ENCODE measurements at regions not wholly inside any gene's neighbourhood (a gene's known extent, or its start where the extent isn't known, plus 50 kb on each side); places are given as distances from the start of the nearest gene placed in this dataset.
A peak's percentile ranks its signal among the peaks of the same experiment; 100 is the strongest.

DNA sequence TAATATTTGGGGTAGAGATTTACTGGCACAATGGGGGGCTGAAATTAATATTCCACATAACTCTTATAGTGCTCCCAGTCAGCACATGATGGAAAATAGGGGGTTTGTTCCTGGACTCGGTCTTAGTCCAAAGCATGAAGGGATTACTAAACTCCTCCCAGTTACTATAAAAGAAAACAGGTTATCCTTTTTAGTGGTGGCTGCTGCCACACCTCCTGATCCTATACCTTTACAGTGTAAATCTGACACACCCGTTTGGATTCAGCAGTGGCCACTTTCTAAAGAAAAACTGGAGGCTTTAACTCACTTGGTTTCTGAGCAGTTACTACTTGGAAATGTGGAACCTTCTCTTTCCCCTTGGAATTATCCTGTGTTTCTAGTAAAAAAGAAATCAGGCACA is 572.9 kb upstream of the PTGER4 start:
- DNase-seq (ENCODE audit: low read depth) = no peak
- TF ChIP-seq, protein P1, sequence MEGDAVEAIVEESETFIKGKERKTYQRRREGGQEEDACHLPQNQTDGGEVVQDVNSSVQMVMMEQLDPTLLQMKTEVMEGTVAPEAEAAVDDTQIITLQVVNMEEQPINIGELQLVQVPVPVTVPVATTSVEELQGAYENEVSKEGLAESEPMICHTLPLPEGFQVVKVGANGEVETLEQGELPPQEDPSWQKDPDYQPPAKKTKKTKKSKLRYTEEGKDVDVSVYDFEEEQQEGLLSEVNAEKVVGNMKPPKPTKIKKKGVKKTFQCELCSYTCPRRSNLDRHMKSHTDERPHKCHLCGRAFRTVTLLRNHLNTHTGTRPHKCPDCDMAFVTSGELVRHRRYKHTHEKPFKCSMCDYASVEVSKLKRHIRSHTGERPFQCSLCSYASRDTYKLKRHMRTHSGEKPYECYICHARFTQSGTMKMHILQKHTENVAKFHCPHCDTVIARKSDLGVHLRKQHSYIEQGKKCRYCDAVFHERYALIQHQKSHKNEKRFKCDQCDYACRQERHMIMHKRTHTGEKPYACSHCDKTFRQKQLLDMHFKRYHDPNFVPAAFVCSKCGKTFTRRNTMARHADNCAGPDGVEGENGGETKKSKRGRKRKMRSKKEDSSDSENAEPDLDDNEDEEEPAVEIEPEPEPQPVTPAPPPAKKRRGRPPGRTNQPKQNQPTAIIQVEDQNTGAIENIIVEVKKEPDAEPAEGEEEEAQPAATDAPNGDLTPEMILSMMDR (conservative IDR thresholded peaks at IDR 0.05; ENCODE audit: low read depth, low read length) = no peak
- H3K4me3 ChIP-seq (ENCODE audit: low read depth, low read length) = no peak overlapping the region

DNA sequence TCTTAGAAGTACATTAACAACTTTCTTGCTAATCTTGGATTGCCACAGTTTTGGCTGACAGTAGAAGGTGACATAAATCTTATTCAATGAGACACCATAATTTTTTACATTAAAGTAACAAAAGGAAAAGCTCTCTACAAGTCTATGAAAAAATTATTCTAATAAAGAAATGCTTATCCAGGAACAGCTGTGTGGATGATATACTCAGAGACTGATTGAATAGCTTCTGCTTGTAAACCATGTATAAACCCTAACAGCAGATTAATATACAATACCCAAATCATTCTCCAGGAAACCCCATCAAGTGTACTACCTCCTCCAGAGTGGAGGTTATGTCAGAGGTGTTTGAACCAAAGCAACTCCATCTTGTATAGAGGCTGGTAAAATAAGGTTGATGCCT is 581.4 kb upstream of the PTGER4 start:
- DNase-seq (ENCODE audit: low read depth) = no peak
- TF ChIP-seq, protein P1 (conservative IDR thresholded peaks at IDR 0.05; ENCODE audit: low read depth, low read length) = no peak
- no peak overlapping the region for H3K4me3 ChIP-seq (ENCODE audit: low read depth, low read length)

- DNase-seq (ENCODE audit: low read depth) = no peak
- TF ChIP-seq, protein P1 (conservative IDR thresholded peaks at IDR 0.05; ENCODE audit: low read depth, low read length) = no peak
- H3K4me3 ChIP-seq (ENCODE audit: low read depth, low read length) = no peak overlapping the region
These were observed 586.2 kb upstream of the PTGER4 start for GRCh38 chr5:40093550-40093949.

- TF ChIP-seq, protein P1 (conservative IDR thresholded peaks at IDR 0.05; ENCODE audit: low read depth, low read length) = no peak
- DNase-seq (ENCODE audit: low read depth) = peak; percentile 18
- H3K4me3 ChIP-seq (ENCODE audit: low read depth, low read length) = no peak overlapping the region
These were observed 590.4 kb upstream of the PTGER4 start for GRCh38 chr5:40089269-40089668.

DNA sequence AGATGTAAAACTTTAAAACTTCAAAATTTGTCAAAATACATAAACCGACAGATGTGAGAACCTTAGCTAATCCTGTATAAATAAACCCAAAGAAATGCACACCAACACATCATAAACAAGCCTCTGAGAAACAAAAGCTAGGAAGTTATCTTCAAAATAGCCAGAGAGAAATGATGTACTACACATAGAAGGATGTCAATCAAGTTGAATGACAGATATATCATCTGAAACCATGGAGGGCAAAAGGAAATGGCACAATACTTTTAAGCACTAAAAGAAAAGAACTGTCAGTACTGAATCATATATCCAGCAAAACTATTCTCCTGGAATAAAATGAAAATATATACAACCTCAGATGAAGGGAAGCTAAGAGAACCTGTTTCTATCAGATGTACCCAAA is 595.1 kb upstream of the PTGER4 start:
- no peak overlapping the region for H3K4me3 ChIP-seq (ENCODE audit: low read depth, low read length)
- no peak for DNase-seq (ENCODE audit: low read depth)
- TF ChIP-seq, protein P1 (conservative IDR thresholded peaks at IDR 0.05; ENCODE audit: low read depth, low read length) = no peak

- no peak for DNase-seq (ENCODE audit: low read depth)
- TF ChIP-seq, protein P1 (conservative IDR thresholded peaks at IDR 0.05; ENCODE audit: low read depth, low read length) = no peak
- H3K4me3 ChIP-seq (ENCODE audit: low read depth, low read length) = no peak overlapping the region
These were observed 597.4 kb upstream of the PTGER4 start for GRCh38 chr5:40082313-40082712.

GRCh38 chr5:40080191-40080590 is 599.5 kb upstream of the PTGER4 start:
- no peak overlapping the region for H3K4me3 ChIP-seq (ENCODE audit: low read depth, low read length)
- no peak for DNase-seq (ENCODE audit: low read depth)
- TF ChIP-seq, protein P1 (conservative IDR thresholded peaks at IDR 0.05; ENCODE audit: low read depth, low read length) = no peak

Measured in choroid plexus epithelial cell (primary cell).